Neural progenitor cell (in vitro differentiated cells): ENCODE measurements at regions not wholly inside any gene's neighbourhood (a gene's known extent, or its start where the extent isn't known, plus 50 kb on each side); places are given as distances from the start of the nearest gene placed in this dataset.

Source experiments
- DNase-seq: peaks from one replicate; pipeline ENCODE4 v3.0.0-alpha.2; 2016; ENCODE audit warnings: low spot score
- H2AFZ ChIP-seq: fragments of 200-600 bp; sonication (generic); replicated peaks from 2 replicates; pipeline ENCODE4 v1.6.1; 2016; ENCODE audit warnings: antibody characterized with exemption
- H3F3A ChIP-seq: fragments of 200-600 bp; sonication (generic); 2 replicates; pipeline ENCODE4 v1.6.1; 2016; ENCODE audit warnings: antibody characterized with exemption, low read depth
- H3K27ac ChIP-seq: fragments of 200-600 bp; sonication (generic); 2 replicates; pipeline ENCODE4 v1.5.1; 2016; ENCODE audit warnings: mild to moderate bottlenecking
- H3K27me3 ChIP-seq: fragments of 200-600 bp; sonication (generic); 2 replicates; pipeline ENCODE4 v1.6.1; 2016; ENCODE audit warnings: mild to moderate bottlenecking, moderate library complexity
- H3K36me3 ChIP-seq: fragments of 200-600 bp; sonication (generic); 2 replicates; pipeline ENCODE4 v1.5.1; 2016
- H3K4me1 ChIP-seq: fragments of 200-600 bp; sonication (generic); 2 replicates; pipeline ENCODE4 v1.6.1; 2016; ENCODE audit warnings: mixed run types
- H3K4me2 ChIP-seq: fragments of 200-600 bp; sonication (generic); 2 replicates; pipeline ENCODE4 v1.6.1; 2016
- H3K4me3 ChIP-seq: fragments of 200-600 bp; sonication (generic); 2 replicates; pipeline ENCODE4 v1.5.1; 2016
- H3K79me2 ChIP-seq: fragments of 200-600 bp; sonication (generic); 2 replicates; pipeline ENCODE4 v1.6.1; 2016; ENCODE audit warnings: low read depth
- H3K9ac ChIP-seq: fragments of 200-600 bp; sonication (generic); 2 replicates; pipeline ENCODE4 v1.6.1; 2016
- H3K9me3 ChIP-seq: fragments of 200-600 bp; sonication (generic); 2 replicates; pipeline ENCODE4 v1.5.1; 2016; ENCODE audit warnings: low read depth
- H4K20me1 ChIP-seq: fragments of 200-600 bp; sonication (generic); 2 replicates; pipeline ENCODE4 v1.6.1; 2016; ENCODE audit warnings: low read depth
- H3K27ac Mint-ChIP-seq: 3 replicates; pipeline ENCODE4 v1.8.0; 2021; ENCODE audit warnings: mixed read lengths
- H3K27me3 Mint-ChIP-seq: 2 replicates; pipeline ENCODE4 v1.8.0; 2022; ENCODE audit warnings: low read depth, mild to moderate bottlenecking, inconsistent platforms, moderate library complexity, mixed read lengths; ENCODE audit not compliant: insufficient read depth
- H3K36me3 Mint-ChIP-seq: 3 replicates; pipeline ENCODE4 v1.8.0; 2021; ENCODE audit warnings: mixed read lengths
- H3K4me1 Mint-ChIP-seq: 3 replicates; pipeline ENCODE4 v1.8.0; 2021; ENCODE audit warnings: mixed read lengths
- H3K4me3 Mint-ChIP-seq: 3 replicates; pipeline ENCODE4 v1.8.0; 2021; ENCODE audit warnings: mild to moderate bottlenecking, moderate library complexity, mixed read lengths
- H3K9me3 Mint-ChIP-seq: 3 replicates; pipeline ENCODE4 v1.8.0; 2020; ENCODE audit warnings: mixed read lengths
- EZH2 ChIP-seq: fragments of 200-600 bp; sonication (generic); IDR thresholded peaks from 2 replicates; pipeline ENCODE4 v1.6.1; 2017; ENCODE audit warnings: antibody characterized with exemption, mild to moderate bottlenecking, moderate library complexity
- EZH2phosphoT487 ChIP-seq: fragments of 200-600 bp; sonication (generic); IDR thresholded peaks from 2 replicates; pipeline ENCODE4 v1.6.1; 2017; ENCODE audit warnings: antibody characterized with exemption
- TF ChIP-seq, protein P1 (sequence below): fragments of 200-600 bp; sonication (generic); IDR thresholded peaks from 2 replicates; pipeline ENCODE4 v1.5.1; 2017; ENCODE audit warnings: antibody characterized with exemption, mild to moderate bottlenecking

DNA sequence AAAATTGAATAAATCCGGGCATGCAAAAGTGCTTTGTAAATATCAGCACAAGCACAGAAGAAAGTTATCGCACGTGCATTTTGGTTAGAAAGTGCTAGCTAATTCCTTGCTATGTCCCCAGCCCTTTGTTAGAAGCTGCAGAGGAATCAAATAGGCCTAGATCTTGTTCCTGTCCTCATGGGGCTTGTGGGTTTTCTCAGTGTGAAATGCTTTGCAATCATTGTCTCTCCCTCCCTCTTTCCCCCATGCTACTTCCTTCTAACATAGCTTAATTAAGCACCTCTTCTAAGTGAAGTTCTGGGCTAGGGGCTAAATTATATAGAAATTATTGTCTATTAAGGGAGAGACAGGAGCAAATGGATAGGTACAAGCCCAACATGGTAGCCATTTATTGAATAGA is 271.7 kb downstream of the RPLP1 start:
- Histone ChIP-seq H3K79me2 (no peaks in the 10 kb centered on the region), H3F3A (no peaks in the 10 kb centered on the region), H3K36me3 (no peaks in the 10 kb centered on the region), H3K27me3 (no peaks in the 10 kb centered on the region), H2AFZ (no peak overlapping the region), H3K4me3 (no peak overlapping the region), H4K20me1 (no peaks in the 10 kb centered on the region), H3K4me2 (no peak overlapping the region), H3K9me3 (no peaks in the 10 kb centered on the region), H3K4me1 (no peaks in the 10 kb centered on the region), H3K27ac (no peak overlapping the region), H3K9ac (no peak overlapping the region)
- Mint-ChIP-seq H3K36me3 (no peaks in the 10 kb centered on the region), H3K4me1 (peaks cover 8% of the 10 kb centered on the region), H3K9me3 (peaks cover 3% of the 10 kb centered on the region), H3K4me3 (no peak overlapping the region), H3K27me3 (peaks cover 16% of the 10 kb centered on the region), H3K27ac (no peak overlapping the region)
- TF ChIP-seq EZH2 (no peak), EZH2phosphoT487 (no peak)
- TF ChIP-seq, protein P1, sequence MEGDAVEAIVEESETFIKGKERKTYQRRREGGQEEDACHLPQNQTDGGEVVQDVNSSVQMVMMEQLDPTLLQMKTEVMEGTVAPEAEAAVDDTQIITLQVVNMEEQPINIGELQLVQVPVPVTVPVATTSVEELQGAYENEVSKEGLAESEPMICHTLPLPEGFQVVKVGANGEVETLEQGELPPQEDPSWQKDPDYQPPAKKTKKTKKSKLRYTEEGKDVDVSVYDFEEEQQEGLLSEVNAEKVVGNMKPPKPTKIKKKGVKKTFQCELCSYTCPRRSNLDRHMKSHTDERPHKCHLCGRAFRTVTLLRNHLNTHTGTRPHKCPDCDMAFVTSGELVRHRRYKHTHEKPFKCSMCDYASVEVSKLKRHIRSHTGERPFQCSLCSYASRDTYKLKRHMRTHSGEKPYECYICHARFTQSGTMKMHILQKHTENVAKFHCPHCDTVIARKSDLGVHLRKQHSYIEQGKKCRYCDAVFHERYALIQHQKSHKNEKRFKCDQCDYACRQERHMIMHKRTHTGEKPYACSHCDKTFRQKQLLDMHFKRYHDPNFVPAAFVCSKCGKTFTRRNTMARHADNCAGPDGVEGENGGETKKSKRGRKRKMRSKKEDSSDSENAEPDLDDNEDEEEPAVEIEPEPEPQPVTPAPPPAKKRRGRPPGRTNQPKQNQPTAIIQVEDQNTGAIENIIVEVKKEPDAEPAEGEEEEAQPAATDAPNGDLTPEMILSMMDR = no peak
- no peak for DNase-seq

DNA sequence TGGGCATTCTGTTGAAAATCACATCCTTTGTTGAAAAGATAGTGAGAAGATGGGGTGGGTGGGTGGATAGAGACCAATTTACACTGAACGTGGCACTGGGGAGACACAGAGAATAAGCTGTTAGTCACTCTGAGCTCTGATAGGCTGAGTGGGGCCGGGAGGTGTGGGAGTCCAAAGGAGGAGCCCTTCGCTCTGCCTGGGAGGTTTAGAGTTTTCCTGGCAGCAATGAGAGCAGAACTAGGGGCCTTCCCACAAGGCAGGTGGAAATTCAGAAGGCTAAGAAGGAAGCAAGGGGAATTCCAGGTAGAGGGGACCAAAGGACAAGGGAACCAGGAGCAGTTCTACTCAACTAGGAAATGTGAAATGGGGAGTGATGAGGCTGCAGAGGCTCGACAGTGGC is 272.7 kb downstream of the RPLP1 start:
- Mint-ChIP-seq H3K36me3 (no peaks in the 10 kb centered on the region), H3K27me3 (peaks cover 17% of the 10 kb centered on the region), H3K4me3 (no peak overlapping the region), H3K9me3 (peaks cover 3% of the 10 kb centered on the region), H3K27ac (no peak overlapping the region), H3K4me1 (peaks cover 11% of the 10 kb centered on the region)
- Histone ChIP-seq H3K9me3 (no peaks in the 10 kb centered on the region), H3K27me3 (no peaks in the 10 kb centered on the region), H3K4me3 (no peak overlapping the region), H3F3A (no peaks in the 10 kb centered on the region), H3K79me2 (no peaks in the 10 kb centered on the region), H3K27ac (no peak overlapping the region), H3K36me3 (no peaks in the 10 kb centered on the region), H4K20me1 (no peaks in the 10 kb centered on the region), H2AFZ (no peak overlapping the region), H3K4me2 (no peak overlapping the region), H3K9ac (no peak overlapping the region), H3K4me1 (no peaks in the 10 kb centered on the region)
- TF ChIP-seq EZH2 (no peak), EZH2phosphoT487 (no peak)
- no peak for DNase-seq

DNA sequence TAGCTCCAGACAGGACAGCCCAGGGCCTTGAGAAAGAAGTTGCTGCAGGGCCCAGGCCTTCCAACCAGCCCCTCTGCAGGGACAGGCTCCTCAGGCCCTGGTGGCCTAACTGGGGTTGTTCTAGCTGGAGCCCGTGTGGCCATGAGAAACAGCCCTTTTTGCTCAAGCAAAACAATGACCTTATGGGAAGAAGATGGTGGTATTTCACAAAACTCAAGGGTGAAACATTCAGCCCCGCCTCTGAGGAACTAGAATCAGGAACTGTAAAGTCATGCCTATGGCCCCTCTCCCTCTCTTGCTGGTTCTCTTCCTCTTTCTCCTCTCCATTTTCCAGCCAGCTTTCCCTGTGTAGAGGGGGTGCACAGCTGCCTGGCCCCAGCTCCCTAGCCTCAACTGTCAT is 273.3 kb downstream of the RPLP1 start:
- H2AFZ ChIP-seq = no peak overlapping the region
- Mint-ChIP-seq H3K36me3 (no peaks in the 10 kb centered on the region), H3K4me1 (peaks cover 14% of the 10 kb centered on the region), H3K4me3 (no peak overlapping the region), H3K27me3 (peaks cover 17% of the 10 kb centered on the region), H3K9me3 (peaks cover 3% of the 10 kb centered on the region), H3K27ac (no peak overlapping the region)
- no peaks in the 10 kb centered on the region for H3K79me2 ChIP-seq
- H3F3A ChIP-seq = no peaks in the 10 kb centered on the region
- H3K9ac ChIP-seq = no peak overlapping the region
- H3K27ac ChIP-seq = no peak overlapping the region
- no peaks in the 10 kb centered on the region for H4K20me1 ChIP-seq
- no peak overlapping the region for H3K4me2 ChIP-seq
- no peaks in the 10 kb centered on the region for H3K4me1 ChIP-seq
- TF ChIP-seq, protein P1 = no peak
- TF ChIP-seq EZH2 (no peak), EZH2phosphoT487 (no peak)
- DNase-seq = no peak
- no peak overlapping the region for H3K4me3 ChIP-seq
- H3K9me3 ChIP-seq = no peaks in the 10 kb centered on the region
- no peaks in the 10 kb centered on the region for H3K27me3 ChIP-seq
- H3K36me3 ChIP-seq = no peaks in the 10 kb centered on the region

DNA sequence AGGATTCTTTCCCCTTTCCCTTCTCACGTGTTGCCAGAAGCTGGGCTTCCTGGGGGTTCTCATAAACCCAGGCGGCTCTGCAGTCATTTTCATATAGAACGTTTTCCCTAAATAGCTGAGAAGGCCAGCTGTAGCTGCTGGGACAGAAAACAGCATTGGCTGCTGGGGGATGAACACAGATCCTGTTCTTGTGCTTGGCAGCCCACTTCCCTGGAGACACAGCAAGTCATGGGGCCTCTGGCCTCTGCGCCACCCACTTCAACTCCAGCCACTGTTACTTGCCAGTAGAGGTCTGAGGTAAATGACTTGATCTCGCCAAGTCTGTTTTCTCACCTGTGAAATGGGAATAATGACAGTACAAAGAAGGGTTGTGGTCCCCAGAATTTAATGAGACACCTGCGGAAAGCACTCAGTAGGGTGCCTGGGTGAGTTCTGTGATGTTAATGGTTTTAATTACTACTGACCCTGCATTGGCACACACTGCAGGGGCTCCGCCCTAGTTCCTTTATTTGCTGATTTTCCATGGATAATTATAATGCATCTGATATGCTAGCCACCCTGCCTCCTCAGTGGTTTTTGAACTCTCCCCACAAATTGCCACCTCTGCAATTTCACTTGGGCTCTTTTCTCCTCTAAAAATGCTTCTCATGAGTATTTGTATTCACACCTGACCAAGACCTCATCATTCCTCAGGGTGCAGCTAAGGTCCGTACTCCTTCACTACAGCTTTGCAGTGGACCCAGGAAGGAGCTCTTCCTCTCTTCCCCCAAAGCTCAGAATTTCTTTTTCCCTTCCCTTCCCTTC is 274.7 kb downstream of the RPLP1 start:
- Mint-ChIP-seq H3K27ac (no peak overlapping the region), H3K27me3 (peaks cover 14% of the 10 kb centered on the region), H3K4me1 (peaks cover 17% of the 10 kb centered on the region), H3K4me3 (no peak overlapping the region), H3K9me3 (peaks cover 3% of the 10 kb centered on the region), H3K36me3 (no peaks in the 10 kb centered on the region)
- Histone ChIP-seq H2AFZ (peak overlapping the region; percentile 37), H3F3A (no peaks in the 10 kb centered on the region), H3K36me3 (no peaks in the 10 kb centered on the region), H3K27me3 (no peaks in the 10 kb centered on the region), H3K4me2 (no peak overlapping the region), H3K4me3 (no peak overlapping the region), H3K4me1 (no peaks in the 10 kb centered on the region), H3K79me2 (no peaks in the 10 kb centered on the region), H3K9ac (no peak overlapping the region), H4K20me1 (no peaks in the 10 kb centered on the region), H3K9me3 (no peaks in the 10 kb centered on the region), H3K27ac (no peak overlapping the region)
- no peak for TF ChIP-seq EZH2
- no peak for DNase-seq
